ENCODE measurements at regions not wholly inside any gene's neighbourhood (a gene's known extent, or its start where the extent isn't known, plus 50 kb on each side); places are given as distances from the start of the nearest gene placed in this dataset.
A peak's percentile ranks its signal among the peaks of the same experiment; 100 is the strongest.

DNA sequence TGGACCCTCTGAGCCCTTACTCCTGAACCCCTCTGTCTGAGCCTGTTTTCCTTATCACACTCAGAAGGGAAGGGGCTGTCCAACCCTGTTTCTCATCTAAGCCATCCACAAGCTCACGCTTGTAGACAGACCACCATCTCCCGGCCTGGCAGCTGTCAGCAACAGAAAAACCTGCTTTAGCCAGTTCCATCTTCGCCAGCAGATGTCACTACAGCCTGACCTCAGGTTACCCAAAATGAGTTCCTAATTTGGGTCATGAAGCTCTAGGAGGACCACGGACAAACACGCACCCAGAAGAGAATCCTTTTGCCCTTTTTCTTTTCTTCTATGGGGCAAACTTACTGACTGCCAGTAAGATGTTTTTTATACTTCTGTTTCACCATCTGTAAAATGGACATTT lies 445.4 kb downstream of the BCOR start:
- peak; percentile 39 for ATAC-seq
- intact Hi-C loops (cut with DNase I), result no loop called here
- no peak for DNase-seq (ENCODE audit: missing footprints)

DNA sequence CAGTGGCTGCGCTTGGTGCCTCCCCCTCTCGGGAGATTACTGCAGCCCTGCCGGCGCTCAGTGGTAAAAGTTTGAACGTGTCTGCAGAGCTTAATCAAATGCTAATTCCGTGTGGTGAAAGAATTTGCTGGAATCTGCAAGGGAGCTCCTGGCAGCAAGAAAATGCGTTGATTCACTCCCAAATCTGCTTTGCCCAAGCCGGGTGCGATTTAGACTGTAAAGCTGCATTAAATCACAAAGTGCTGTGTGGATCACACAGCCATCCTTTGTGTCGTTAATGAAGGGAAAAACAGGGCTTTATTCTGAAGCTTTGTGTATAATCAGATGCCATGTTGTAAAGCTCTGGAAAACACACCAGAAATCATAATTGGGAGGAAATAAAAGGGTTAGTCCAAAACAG lies 444.1 kb downstream of the BCOR start:
- intact Hi-C loops (cut with DNase I), result no loop called here
- ATAC-seq (no peak), DNase-seq (ENCODE audit: missing footprints) (no peak)

DNA sequence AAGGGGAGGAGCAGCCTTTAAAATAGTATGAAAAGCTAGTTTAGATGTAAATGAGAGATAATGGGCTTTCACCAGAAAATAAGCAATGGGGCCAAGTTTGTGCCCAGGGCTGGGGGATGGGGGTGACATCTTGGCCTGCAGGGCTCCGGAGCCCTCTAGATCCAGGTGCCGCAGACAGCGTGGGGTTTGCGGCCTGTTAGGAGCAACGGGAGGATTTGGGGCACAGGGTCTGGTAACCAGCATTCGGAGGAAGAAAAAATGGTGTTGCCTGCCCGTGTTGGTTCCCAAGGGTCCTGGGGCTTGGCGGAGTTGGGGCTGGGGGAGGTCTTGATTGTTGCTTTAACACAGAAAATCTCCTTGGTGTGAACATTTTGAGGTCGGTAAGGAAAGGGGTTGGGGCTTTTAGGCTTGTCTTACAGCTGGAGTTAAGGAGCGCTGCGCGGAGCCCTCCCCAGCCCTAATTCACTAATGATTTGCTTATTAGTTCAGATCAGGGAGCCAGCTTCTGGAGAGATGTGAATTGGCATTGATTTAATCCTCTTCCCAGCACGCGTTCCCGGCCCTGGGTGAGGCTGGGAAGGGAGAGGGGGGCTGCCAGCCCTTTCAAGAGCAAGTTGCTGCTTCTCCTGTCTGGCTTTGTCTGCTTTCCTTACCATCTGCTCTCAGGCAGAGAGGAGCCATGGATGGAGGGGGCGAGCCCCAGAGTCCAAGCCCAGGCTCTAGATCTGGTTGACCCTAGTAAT lies 443.4 kb downstream of the BCOR start:
- DNase-seq (ENCODE audit: missing footprints) (no peak), ATAC-seq (no peak)
- intact Hi-C loops (cut with DNase I), result no loop called here

DNA sequence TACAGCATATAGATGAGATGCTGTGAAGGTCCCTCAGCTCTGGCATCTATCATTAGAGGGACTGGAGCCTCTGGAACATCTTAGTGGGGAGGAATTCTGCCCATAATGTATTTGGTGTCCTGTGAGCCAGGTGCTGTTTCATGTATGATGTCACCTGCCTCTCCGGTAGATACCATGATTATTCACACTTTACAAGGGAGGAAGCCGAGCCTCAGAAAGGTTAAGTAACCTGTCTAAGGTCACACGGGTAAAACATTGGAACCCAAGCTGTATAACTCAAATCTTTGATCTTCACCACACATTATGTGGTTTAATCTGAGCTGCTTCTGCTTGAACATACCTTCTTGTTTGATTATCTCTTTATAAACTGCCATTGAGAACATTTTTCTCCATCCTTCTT lies 442.8 kb downstream of the BCOR start:
- no peak for DNase-seq (ENCODE audit: missing footprints)
- intact Hi-C loops (cut with DNase I), result no loop called here
- no peak for ATAC-seq

DNA sequence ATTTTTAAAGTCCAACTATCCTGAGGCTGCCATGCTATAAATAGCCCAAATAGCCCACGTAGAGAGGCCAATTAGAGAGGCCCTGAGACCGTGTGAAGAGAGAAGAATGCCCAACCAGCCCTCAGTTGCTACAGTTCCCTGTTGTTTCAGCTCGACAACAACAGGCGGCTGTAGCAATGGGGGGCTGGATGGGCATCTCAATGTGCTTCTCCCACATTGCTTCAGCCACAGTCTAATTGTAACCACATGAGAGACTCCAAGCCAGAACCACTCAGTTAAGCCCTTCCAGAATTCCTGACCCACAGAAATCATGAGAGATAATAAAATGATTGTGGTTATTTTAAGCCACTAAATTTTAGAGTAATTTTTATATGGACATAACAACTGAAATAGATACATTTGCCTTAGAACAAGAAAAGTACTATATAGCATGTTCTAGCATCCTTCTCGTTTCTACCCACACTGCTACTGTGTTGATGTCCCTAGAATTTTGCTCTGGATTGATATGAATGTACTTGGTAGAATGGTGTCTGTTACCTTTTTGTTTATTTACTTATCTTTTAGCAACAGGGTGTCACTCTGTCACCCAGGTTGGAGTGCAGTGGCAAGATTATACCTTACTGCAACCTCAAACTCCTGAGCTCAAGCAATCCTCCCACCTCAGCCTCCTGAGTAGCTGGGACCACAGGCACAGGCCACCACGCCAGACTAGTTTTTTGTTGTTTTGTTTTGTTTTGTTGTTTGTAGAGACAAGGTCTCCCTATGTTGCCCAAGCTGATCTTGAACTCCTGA lies 436.4 kb downstream of the BCOR start:
- DNase-seq (ENCODE audit: missing footprints), result no peak
- intact Hi-C loops (cut with DNase I), result loop anchor here (10.0 kb wide), 1 partner anchor 63 kb away; no protein-coding TSS in a partner anchor
- no peak for ATAC-seq

DNA sequence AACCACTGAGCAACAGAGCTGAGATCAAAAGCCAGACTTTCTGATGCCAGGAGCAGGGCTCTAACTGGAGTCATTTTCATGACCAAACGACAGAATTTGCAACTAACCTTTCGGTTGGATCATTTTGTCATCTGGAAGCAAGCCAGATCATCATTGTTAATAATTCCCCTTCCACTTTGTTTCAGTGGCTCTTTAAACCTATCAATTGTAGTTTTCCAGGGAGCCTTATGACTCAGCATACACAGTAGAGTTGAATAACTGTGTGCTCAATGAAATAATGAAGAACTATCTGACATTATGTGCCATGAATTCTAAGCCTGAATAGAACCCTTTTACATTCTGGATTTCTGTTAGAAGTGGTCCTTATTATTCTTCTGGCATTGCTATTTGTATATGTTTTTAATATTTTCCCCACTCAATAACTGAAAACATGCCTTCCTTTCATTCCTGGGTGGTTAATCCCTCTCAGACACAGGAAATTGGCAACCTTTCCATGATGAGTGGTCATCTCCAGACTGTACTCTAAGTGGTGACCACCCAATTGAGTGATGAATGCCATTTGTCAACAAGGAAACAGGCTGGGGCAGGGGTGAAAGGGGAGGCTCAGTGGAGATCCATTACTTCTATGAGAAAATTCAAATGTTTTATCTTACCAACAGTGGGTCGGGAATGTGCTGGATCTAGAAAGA lies 431.8 kb downstream of the BCOR start:
- no peak for DNase-seq (ENCODE audit: missing footprints)
- no peak for ATAC-seq
- intact Hi-C loops (cut with DNase I), result loop anchor here (10.0 kb wide), 1 partner anchor 59 kb away; no protein-coding TSS in a partner anchor

DNA sequence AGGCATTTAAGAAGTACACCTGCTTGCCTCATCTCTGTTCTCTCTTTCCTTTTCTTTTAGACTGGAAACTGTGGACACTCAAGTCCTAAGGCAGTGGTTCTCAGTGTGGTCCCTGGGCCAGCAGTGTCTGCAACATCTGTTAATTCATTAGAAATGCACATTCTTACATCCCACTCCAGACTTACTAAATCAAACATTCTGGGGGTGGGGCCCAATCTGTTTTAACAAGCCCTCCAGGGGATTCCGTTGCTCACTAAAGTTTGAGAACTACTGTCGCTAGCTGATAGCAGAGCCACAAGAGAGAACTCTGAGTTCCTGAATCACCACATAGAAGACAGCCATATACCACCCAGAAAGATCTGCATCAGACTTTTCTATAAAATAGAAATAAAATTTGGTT lies 430.6 kb downstream of the BCOR start:
- ATAC-seq, result peak; percentile 48
- no peak for DNase-seq (ENCODE audit: missing footprints)
- intact Hi-C loops (cut with DNase I), result loop anchor here (10.0 kb wide), 1 partner anchor 58 kb away; no protein-coding TSS in a partner anchor

DNA sequence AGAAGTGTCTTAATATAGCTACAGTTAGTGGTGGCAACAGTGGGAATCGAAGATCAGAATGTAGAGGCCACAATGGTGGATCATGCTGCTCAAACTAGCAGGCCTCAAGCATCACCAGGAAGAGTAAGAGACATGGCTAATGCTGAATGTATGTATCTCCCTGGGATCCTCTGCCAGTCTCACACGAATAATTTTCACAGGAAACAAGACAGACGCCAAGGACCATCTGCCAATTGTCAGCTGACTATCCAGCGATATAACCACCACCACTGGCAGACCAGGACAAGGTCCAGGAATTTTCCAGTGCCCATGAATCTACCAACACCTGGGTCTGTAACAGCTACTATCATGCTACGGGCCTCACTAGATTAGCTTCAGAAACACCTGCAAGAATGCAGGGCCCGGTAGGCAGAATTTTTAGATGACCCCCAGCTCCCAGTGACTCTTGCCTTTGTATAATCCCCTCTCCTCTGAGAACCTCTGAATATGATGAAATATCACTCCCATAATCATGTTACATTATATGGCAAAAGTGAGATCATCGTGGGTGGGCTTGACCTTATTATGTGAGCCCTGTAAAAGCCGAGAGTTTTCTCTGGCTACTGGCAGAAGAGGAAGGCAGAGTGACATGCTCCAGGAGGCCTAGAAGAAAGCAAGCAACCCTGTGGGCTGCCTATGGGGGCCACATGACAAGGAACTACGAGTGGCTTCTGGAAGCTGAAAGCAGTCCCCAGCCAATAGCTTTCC lies 429.8 kb downstream of the BCOR start:
- ATAC-seq (no peak), DNase-seq (ENCODE audit: missing footprints) (no peak)
- intact Hi-C loops (cut with DNase I), result loop anchor here (10.0 kb wide), 1 partner anchor 57 kb away; no protein-coding TSS in a partner anchor

DNA sequence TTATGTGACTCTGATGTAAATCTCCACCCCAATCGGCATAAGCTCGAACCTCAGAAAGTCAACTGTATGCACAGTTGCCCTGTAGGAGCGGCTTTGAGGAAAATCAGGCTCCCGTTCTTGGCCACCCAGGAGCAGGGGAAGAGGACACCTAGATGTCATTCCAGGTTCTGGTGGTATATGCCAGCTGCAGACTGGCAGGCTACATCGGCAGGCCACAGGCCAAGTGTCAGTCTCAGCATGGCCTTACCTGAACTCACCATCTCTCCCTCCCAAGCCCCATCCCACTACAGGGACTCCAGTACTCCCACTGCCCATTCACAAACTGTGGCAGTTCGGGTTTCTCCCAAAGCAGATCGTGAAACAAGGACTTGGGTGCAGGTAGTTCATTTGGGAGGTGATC lies 428.1 kb downstream of the BCOR start:
- DNase-seq (ENCODE audit: missing footprints), result no peak
- intact Hi-C loops (cut with DNase I), result loop anchor here (10.0 kb wide), 1 partner anchor 55 kb away; no protein-coding TSS in a partner anchor
- ATAC-seq, result peak; percentile 44

DNA sequence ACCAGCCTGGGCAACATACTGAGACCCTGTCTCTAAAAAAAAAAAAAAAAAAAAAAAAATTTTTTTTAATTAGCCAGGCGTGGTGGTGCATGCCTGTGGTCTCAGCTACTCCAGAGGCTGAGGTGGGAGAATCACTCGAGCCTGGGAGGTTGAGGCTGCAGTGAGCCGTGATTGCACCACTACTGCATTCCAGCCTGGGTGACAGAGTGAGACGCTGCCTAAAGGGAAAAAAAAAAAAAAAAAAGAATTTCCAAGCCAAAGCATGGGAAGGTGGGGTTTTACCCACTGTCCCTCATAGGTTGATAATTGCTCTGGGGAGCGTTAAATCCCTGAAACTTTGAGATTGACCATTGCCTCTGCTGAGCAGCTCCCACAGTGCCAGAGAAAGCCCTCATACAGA lies 427.5 kb downstream of the BCOR start:
- no peak for ATAC-seq
- intact Hi-C loops (cut with DNase I), result no loop called here
- no peak for DNase-seq (ENCODE audit: missing footprints)

DNA sequence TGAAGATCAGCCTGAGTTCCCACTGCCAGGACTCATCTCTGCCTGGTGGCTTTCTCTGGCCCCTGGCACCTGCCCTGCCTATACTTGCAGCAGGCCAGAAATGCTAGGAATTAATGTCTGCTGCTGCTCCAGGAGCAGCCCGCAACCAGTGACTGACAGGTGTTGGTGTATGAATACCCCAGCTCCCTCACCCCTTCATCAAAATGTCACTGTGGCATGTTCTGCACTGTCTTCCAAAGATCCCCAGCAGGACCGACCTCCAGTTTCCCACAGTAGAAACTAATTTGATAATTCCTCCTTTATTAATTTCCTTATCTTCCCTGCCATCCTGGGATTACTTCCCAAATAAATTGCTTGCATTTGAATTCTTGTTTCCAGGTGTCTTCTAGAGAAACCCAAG lies 425.4 kb downstream of the BCOR start:
- no peak for ATAC-seq
- intact Hi-C loops (cut with DNase I), result no loop called here
- no peak for DNase-seq (ENCODE audit: missing footprints)

DNA sequence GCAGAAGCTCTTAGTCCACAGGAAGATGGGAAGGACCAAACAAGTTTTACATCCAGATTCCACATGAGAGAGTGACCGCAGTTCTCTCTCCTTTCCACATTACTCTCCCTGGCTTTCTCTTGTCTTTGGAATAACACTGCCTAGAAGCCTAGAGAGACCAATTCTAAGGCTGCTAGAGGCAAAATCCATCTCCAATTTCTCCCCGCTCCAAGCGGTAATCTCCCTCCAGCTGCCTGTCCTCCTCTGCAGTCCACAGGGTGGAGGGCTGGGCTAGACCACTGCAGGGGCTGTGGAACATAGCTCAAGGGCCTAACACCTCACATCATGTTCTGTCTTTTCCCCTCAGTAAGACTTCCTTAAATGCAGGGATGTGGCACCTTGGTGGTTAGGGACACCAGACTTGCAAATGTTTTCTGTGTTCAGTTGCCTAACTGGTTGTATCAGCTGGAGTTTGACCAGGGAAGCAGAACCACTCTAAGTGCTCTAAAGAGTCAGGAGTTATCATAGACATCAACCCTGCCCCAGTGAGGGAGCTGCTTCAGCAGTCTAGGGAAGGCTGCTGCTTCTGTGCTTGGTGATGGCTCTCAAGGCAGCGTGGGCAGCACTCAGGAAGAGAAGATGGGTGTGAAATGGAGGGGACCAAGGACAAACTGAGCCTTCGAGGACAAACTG lies 423.1 kb downstream of the BCOR start:
- ATAC-seq, result no peak
- no peak for DNase-seq (ENCODE audit: missing footprints)
- intact Hi-C loops (cut with DNase I), result no loop called here

DNA sequence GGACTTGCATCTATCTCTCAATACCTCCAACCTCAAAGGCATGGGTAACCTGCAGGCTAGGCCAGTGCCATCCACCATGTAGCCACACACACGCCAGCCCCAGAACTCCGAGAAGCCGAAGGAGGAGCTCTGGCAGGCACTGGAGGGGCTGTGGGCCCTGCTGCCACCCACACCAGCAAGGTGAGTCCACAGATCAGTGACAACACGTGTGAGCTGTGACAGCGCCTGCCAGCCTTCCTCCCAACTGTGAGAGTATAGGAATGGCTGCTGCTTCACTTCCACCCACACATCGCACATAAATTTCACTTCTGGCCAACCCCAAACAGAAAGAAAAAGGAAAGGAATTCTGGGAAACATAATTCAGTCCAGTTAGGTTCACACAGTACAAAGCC lies 422.6 kb downstream of the BCOR start:
- ATAC-seq (no peak), DNase-seq (ENCODE audit: missing footprints) (no peak)
- intact Hi-C loops (cut with DNase I), result no loop called here

DNA sequence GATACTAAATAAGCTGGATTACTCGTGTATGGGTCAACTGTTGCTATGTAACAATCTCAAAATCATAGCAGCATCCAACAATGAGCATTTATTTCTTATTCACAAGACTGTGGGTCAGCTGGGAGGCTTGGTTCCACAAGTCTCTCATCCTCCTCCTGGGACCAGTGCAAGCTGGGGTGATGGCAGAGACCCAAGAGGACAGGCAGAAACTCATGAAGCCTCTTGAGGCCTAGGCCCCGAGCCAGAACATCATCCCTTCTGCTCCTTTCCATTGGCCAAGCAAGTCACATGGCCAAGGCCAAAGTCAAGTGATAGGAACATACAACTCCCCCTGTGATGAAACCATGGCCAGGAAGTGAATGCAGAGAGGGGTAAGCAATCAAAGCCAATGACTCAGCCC lies 422.1 kb downstream of the BCOR start:
- DNase-seq (ENCODE audit: missing footprints), result peak; percentile 80
- peak; percentile 82 for ATAC-seq
- intact Hi-C loops (cut with DNase I), result no loop called here

DNA sequence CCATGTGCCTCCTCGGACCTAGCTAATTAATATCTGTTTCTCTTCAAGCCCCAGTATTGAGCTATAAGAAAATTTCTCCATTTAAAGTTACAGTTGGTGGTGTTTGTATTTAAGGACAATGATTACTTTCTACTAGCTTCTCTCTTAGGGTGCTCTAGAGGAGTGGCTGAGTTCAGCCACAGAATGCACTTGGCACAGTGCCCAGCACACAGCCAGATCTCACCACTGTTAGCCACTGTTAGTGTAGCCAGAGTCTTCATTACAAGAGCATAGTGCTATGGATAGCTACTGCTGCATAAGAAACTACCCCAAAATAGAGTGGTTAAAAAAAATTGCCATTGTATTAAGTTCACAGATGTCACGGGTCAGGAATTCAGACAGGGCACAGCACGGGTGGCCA lies 421.3 kb downstream of the BCOR start:
- DNase-seq (ENCODE audit: missing footprints), result no peak
- intact Hi-C loops (cut with DNase I), result no loop called here
- no peak for ATAC-seq

DNA sequence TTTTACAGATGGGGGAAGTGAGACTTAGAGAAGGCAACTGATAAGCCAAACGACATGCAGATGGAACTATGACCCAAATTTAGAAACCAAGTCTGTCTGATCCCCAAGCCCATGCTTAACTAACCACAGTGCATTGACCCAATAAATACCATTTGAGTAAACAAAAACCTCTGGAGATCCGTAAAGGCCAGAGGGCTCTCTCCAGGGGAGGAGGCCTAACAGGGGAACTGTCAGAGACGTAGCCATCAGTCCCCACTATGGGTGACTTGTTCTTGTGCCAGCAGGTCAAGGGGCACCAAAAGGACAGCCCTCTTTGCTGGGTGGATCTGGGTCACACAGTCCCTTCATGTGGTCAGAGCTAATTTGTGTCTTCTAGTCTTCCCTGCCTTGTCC lies 420.2 kb downstream of the BCOR start:
- intact Hi-C loops (cut with DNase I), result no loop called here
- DNase-seq (ENCODE audit: missing footprints) (no peak), ATAC-seq (no peak)

DNA sequence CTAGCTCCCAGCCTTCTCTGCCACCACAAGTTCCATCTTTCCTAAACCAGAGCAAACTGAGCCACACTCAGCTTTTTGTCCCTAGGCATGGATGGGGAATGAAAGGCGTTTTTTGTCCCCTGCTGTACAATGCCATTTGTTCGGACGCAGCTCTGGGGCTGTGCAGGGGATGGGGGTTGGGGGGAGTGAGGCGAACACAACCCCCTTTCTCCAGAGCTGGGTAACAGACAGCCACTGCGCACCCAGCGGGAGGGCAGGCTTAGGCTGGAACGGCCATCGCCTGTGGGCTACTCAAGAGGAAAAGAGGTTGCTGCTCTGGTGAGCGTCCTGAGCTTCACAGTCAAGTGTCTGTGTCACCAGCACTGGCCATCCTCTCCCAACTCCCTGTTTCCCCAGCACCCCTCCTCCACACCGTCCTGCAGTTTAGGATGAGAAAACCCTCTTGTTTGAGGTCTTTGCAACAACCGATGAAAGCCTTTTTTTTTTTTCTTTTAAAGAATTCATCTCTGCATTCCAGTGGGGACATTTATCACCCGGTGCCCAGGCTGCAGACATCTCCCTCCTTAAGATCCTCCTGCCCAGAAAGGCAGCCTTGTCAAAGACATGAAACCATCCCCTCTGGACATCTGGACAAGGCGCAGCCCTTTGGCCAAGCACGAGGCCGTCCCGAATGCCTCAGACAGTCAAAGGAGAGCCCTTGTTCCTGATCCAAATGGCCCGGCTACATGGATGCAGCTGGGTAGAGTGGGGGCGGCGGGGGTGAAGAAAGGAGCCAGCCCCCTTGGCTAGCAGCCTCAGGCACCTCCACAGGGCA lies 419.6 kb downstream of the BCOR start:
- ATAC-seq (peak; percentile 47), DNase-seq (ENCODE audit: missing footprints) (no peak)
- intact Hi-C loops (cut with DNase I), result no loop called here

DNA sequence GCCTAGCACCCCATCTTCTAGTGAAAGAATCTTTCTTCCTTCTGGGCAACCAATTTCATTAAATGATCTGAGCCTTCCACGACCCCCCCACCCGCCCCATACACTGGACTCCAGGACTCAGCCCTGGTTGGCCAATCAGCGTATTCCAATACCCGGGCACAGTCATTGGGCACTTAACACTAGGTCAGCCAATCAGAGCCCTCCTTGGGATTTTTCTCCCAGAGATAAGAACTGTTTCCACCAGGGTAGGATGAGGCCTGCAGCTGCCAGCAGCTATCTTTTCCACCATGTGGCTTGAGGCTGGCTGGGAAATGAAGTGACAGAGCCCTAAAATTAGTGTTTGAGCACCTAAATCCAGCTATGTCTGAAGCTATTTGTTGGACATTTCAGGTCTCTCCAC lies 418.8 kb downstream of the BCOR start:
- DNase-seq (ENCODE audit: missing footprints), result no peak
- ATAC-seq, result no peak
- intact Hi-C loops (cut with DNase I), result no loop called here
